ENCODE measurements at regions not wholly inside any gene's neighbourhood (a gene's known extent, or its start where the extent isn't known, plus 50 kb on each side); places are given as distances from the start of the nearest gene placed in this dataset.

- no peak overlapping the region for H3K4me3 ChIP-seq (ENCODE audit: low read depth, low read length)
These were observed 162.9 kb downstream of the NXNL2 start for GRCh38 chr9:88697764-88698432.

DNA sequence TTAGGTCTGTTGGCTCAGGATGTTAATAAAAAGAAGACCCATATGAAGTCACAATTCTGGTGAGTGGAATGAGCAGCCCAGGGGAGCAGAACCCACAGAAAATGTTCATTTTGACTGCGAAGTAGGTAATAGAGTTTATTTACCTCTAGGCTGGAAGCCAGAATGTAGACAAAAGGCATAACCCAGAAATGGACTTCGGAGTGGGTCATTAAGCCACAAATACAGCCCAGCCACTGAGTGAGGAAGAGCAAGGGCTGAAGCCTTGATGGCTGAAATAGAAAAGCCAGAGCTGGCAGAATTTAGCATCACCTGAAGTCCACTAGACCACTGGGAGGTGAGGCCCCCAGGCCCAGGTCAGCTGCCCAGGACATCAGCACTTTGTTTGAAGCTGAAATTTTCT lies 168.0 kb downstream of the NXNL2 start:
- no peak for DNase-seq (ENCODE audit: low read depth)
- H3K4me3 ChIP-seq (ENCODE audit: low read depth, low read length), result no peak overlapping the region
- TF ChIP-seq, protein P1, sequence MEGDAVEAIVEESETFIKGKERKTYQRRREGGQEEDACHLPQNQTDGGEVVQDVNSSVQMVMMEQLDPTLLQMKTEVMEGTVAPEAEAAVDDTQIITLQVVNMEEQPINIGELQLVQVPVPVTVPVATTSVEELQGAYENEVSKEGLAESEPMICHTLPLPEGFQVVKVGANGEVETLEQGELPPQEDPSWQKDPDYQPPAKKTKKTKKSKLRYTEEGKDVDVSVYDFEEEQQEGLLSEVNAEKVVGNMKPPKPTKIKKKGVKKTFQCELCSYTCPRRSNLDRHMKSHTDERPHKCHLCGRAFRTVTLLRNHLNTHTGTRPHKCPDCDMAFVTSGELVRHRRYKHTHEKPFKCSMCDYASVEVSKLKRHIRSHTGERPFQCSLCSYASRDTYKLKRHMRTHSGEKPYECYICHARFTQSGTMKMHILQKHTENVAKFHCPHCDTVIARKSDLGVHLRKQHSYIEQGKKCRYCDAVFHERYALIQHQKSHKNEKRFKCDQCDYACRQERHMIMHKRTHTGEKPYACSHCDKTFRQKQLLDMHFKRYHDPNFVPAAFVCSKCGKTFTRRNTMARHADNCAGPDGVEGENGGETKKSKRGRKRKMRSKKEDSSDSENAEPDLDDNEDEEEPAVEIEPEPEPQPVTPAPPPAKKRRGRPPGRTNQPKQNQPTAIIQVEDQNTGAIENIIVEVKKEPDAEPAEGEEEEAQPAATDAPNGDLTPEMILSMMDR (IDR thresholded peaks at IDR 0.05; ENCODE audit: low read depth, low read length, missing control alignments), result no peak

More at GRCh38 chr9:88697764-88698432, 162.9 kb downstream of the NXNL2 start:
- TF ChIP-seq, protein P1 (IDR thresholded peaks at IDR 0.05; ENCODE audit: low read depth, low read length, missing control alignments), result no peak
- no peak for DNase-seq (ENCODE audit: low read depth)

DNA sequence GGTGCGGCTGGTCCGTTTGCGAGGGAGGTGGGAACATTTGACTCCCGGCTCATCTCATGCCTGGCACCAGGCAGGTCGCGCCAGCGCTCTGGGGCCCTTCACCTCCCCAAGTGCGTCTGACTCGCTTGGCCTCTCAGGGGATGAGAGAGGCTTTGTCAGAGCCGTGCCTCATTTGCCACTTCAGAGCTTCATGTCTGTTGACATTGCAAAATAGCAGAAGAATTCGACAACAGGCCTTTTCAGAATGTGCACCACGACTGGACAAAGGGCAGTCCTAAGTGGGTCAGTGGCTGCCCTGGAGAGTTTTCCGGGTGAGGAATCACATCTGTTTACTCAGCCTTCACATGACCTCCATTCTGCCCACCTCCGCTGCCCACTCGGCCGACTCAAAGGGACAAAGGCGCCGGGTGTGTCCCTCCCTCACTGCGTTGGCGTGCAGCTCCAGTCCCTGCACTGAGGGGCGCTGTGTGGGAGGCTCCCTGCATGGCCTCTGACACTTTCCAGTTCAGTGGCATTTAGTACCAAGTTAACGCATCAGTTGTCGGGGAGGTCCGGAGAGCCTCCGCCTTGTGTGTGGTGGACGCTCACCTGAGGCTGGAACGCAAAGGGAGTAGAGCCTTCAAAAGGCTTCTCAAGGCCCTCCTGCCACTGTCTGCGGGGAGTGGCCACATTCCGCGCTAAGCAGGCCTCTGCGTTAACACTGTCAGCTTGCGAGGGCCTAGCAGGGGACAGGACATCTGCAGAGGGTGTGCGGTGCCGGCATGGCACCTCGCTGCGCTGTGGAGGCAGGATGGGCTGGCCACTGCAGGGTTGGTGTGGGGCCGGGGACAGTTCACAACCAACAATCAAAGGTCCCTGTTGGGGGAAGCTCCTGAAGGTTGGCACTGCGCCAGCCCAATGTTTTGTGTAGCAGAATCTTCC lies 171.5 kb downstream of the NXNL2 start:
- no peak overlapping the region for H3K4me3 ChIP-seq (ENCODE audit: low read depth, low read length)
- TF ChIP-seq, protein P1 (IDR thresholded peaks at IDR 0.05; ENCODE audit: low read depth, low read length, missing control alignments), result no peak
- DNase-seq (ENCODE audit: low read depth), result no peak

- TF ChIP-seq, protein P1 (IDR thresholded peaks at IDR 0.05; ENCODE audit: low read depth, low read length, missing control alignments), result no peak
- no peak overlapping the region for H3K4me3 ChIP-seq (ENCODE audit: low read depth, low read length)
- DNase-seq (ENCODE audit: low read depth), result no peak
These were observed 175.5 kb downstream of the NXNL2 start for GRCh38 chr9:88710449-88710848.

- TF ChIP-seq, protein P1 (IDR thresholded peaks at IDR 0.05; ENCODE audit: low read depth, low read length, missing control alignments), result no peak
- no peak for DNase-seq (ENCODE audit: low read depth)
- H3K4me3 ChIP-seq (ENCODE audit: low read depth, low read length), result no peak overlapping the region
These were observed 176.7 kb downstream of the NXNL2 start for GRCh38 chr9:88711719-88712118.

- no peak for DNase-seq (ENCODE audit: low read depth)
- H3K4me3 ChIP-seq (ENCODE audit: low read depth, low read length), result no peak overlapping the region
- TF ChIP-seq, protein P1 (IDR thresholded peaks at IDR 0.05; ENCODE audit: low read depth, low read length, missing control alignments), result no peak
These were observed 177.5 kb downstream of the NXNL2 start for GRCh38 chr9:88712484-88712883.
